Naive thymus-derived CD8-positive, alpha-beta T cell (primary cell): ENCODE measurements at regions not wholly inside any gene's neighbourhood (a gene's known extent, or its start where the extent isn't known, plus 50 kb on each side); places are given as distances from the start of the nearest gene placed in this dataset.

Experiments used
- ATAC-seq, 2 donors: fragments of 150-1000 bp; cut with Tn5 transposase in 1 of 2; sonication (Bioruptor Pico), chemical (Tn5 transposase) in 1 of 2; 1 replicate in 1 of 2; 2 replicates in 1 of 2; pipeline ENCODE4 v1.10.0; 2021; ENCODE audit warnings: mild to moderate bottlenecking in 2 of 2, moderate library complexity in 2 of 2
- POLR2A ChIA-PET: fragments of 350-600 bp; sonication (Branson Sonifier 250); formaldehyde crosslinking; loops from one replicate; lab custom pipeline; 2021; ENCODE audit warnings: antibody characterized with exemption; lab: Charles Lee
- DNase-seq, 10 donors: peaks; one replicate each; pipeline versions ENCODE4 v3.0.0 to v3.0.0-alpha.2; 2020 to 2022
- H3K27ac Mint-ChIP-seq, 10 donors: one replicate each; pipeline ENCODE4 v1.8.0; 2020 to 2022; ENCODE audit warnings: mild to moderate bottlenecking in 10 of 10, mixed read lengths in 10 of 10, moderate library complexity in 4 of 10, inconsistent platforms in 1 of 10
- H3K27me3 Mint-ChIP-seq, 5 donors: one replicate each; pipeline ENCODE4 v1.8.0; 2021 to 2022; ENCODE audit warnings: mixed read lengths in 5 of 5
- H3K36me3 Mint-ChIP-seq, 3 donors: one replicate each; pipeline ENCODE4 v1.8.0; 2020 to 2022; ENCODE audit warnings: mixed read lengths in 3 of 3, mild to moderate bottlenecking in 2 of 3, inconsistent platforms in 1 of 3
- H3K4me1 Mint-ChIP-seq, 4 donors: one replicate each; pipeline ENCODE4 v1.8.0; 2021 to 2022; ENCODE audit warnings: mixed read lengths in 4 of 4
- H3K4me3 Mint-ChIP-seq, 10 donors: one replicate each; pipeline ENCODE4 v1.8.0; 2020 to 2022; ENCODE audit warnings: mild to moderate bottlenecking in 10 of 10, mixed read lengths in 10 of 10, moderate library complexity in 6 of 10, inconsistent platforms in 1 of 10
- H3K9me3 Mint-ChIP-seq, 9 donors: one replicate each; pipeline ENCODE4 v1.8.0; 2020 to 2022; ENCODE audit warnings: mixed read lengths in 9 of 9, mild to moderate bottlenecking in 3 of 9, inconsistent platforms in 1 of 9, moderate library complexity in 1 of 9

GRCh38 chr5:124263680-124264491, 482.6 kb downstream of the ZNF608 start:
- H3K9me3 Mint-ChIP-seq: peaks cover 0 to 4% (median 0%) of the 10 kb centered on the region in 9 donors
- no peaks in the 10 kb centered on the region for H3K27me3 Mint-ChIP-seq
- no peak for ATAC-seq
- no peak for DNase-seq
- H3K27ac Mint-ChIP-seq: no peak overlapping the region
- H3K4me3 Mint-ChIP-seq: no peak overlapping the region
- H3K36me3 Mint-ChIP-seq: no peaks in the 10 kb centered on the region
- POLR2A ChIA-PET: no interaction called here
- H3K4me1 Mint-ChIP-seq: no peaks in the 10 kb centered on the region

- Mint-ChIP-seq H3K4me3 (no peak overlapping the region), H3K9me3 (peaks cover 0 to 10% (median 0%) of the 10 kb centered on the region in 9 donors), H3K27ac (no peak overlapping the region), H3K36me3 (no peaks in the 10 kb centered on the region), H3K4me1 (no peaks in the 10 kb centered on the region), H3K27me3 (no peaks in the 10 kb centered on the region)
- DNase-seq: no peak
- POLR2A ChIA-PET: no interaction called here
- no peak for ATAC-seq
These were observed 483.4 kb downstream of the ZNF608 start for GRCh38 chr5:124262991-124263571.

DNA sequence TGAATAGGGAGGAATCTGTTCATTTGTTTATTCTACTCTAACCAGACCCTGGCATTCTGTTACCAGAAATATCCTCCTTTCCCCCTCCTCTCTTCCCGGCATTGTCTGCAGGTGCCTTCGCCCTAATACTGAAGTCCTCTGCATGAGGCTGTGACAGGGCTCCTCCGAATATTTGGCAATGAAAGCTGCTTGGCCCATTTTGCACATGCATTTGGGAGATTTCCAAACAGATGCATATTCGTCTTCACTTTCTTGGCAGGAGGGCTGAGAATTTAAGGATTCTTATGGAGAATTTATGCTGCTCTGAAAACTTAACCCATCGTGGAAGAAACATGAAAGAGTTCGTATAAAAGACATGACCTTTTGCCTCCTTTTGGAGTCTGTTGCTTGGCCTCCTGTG, 484.0 kb downstream of the ZNF608 start:
- Mint-ChIP-seq H3K4me1 (no peaks in the 10 kb centered on the region), H3K36me3 (no peaks in the 10 kb centered on the region), H3K27me3 (no peaks in the 10 kb centered on the region), H3K9me3 (peaks cover 0 to 10% (median 0%) of the 10 kb centered on the region in 9 donors), H3K4me3 (no peak overlapping the region), H3K27ac (no peak overlapping the region)
- no peak for ATAC-seq
- DNase-seq: no peak
- POLR2A ChIA-PET: no interaction called here

GRCh38 chr5:124261848-124262247, 484.6 kb downstream of the ZNF608 start:
- Mint-ChIP-seq H3K27me3 (no peaks in the 10 kb centered on the region), H3K9me3 (peaks cover 0 to 13% (median under 1%) of the 10 kb centered on the region in 9 donors), H3K27ac (no peak overlapping the region), H3K4me1 (no peaks in the 10 kb centered on the region), H3K4me3 (no peak overlapping the region), H3K36me3 (no peaks in the 10 kb centered on the region)
- DNase-seq (no peak), ATAC-seq (no peak)
- POLR2A ChIA-PET: no interaction called here

DNA sequence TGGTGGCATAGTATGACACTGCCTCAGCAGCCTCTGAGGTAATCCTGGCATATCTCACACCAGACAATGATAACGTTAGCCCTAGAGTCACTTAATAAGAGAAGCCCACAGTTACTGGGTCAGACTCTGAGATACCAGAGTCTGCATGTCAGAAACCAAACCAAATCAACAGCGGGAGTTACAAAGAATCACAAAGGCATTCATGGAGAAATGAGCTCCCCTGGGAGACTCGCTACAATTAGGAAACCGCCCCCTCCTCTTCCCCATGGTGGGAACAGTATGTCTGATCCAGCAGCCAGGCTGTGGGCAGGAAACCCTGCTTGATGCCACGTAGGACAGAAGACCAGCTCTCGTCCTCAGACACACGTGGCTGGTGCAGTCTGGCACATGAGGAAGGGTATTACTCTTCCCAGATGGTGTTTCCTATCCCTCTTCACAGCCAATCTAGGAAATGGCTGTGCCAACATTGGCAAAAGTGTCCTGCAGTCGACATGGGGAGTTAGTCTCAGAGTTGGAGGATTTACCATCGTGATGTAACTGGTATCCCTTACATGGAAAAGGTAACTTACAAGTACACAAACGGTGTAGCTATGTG, 485.4 kb downstream of the ZNF608 start:
- no peak for ATAC-seq
- Mint-ChIP-seq H3K9me3 (peaks cover 0 to 21% (median 8%) of the 10 kb centered on the region in 9 donors), H3K27ac (no peak overlapping the region), H3K27me3 (no peaks in the 10 kb centered on the region), H3K4me1 (no peaks in the 10 kb centered on the region), H3K36me3 (peaks cover 0 to 4% (median 0%) of the 10 kb centered on the region in 3 donors), H3K4me3 (no peak overlapping the region)
- no peak for DNase-seq
- POLR2A ChIA-PET: no interaction called here

GRCh38 chr5:124259017-124259416, 487.4 kb downstream of the ZNF608 start:
- POLR2A ChIA-PET: no interaction called here
- ATAC-seq (no peak), DNase-seq (no peak)
- H3K27ac Mint-ChIP-seq: no peak overlapping the region
- no peak overlapping the region for H3K4me3 Mint-ChIP-seq
- peaks cover 0 to 6% (median 0%) of the 10 kb centered on the region in 3 donors for H3K36me3 Mint-ChIP-seq
- peaks cover 0 to 32% (median 13%) of the 10 kb centered on the region in 9 donors for H3K9me3 Mint-ChIP-seq
- H3K27me3 Mint-ChIP-seq: no peaks in the 10 kb centered on the region
- H3K4me1 Mint-ChIP-seq: no peaks in the 10 kb centered on the region

DNA sequence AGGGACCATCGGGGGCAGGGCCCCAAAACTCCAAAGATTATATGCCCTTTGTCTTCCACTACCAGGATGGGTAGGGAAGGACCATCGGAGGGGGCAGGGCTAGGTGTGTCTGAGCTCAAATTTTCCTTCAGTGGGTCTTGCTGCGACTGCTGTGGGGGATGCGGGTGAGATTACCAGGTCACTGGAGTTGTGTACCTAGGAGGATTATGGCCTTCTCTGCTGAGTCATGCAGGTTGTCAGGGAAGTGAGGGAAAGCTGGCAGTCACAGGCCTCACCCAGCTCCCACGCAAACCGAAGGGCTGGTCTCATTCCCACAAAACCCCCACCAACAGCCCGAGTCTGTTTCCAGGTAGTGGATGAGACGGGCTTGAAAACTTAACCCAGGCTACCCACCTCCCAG, 489.4 kb downstream of the ZNF608 start:
- POLR2A ChIA-PET: no interaction called here
- H3K36me3 Mint-ChIP-seq: peaks cover 0 to 6% (median 0%) of the 10 kb centered on the region in 3 donors
- DNase-seq (no peak), ATAC-seq (no peak)
- no peak overlapping the region for H3K4me3 Mint-ChIP-seq
- H3K9me3 Mint-ChIP-seq: peaks cover 0 to 32% (median 13%) of the 10 kb centered on the region in 9 donors
- no peaks in the 10 kb centered on the region for H3K4me1 Mint-ChIP-seq
- H3K27me3 Mint-ChIP-seq: no peaks in the 10 kb centered on the region
- no peak overlapping the region for H3K27ac Mint-ChIP-seq

DNA sequence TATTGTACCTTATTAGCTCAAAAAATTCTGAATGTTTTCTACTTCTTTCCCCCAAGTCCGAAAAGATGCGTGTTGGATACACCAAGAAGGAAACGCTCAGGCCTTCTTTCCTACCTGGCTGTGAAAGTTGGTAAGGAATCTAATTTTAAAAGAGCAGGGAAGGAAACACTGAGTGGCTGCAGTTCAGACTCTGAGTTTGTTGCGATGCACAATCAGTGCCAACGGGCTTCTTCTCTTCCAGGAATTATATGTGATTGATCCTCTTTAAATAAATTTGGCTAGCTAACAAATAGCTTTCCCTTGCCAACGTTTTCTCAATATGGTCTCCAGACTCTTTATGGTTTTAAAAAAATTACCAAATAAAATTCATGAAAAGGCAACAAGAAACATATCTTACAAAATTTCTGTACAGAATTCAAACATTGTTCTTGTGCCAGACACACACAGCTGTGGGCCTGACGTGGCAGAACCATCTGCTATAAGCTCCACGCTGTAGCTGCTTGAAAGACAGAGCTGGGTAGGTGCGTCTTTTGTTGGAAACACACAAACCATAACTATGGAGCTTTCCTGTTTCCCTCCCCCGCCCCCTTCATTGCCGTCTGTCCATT, 493.1 kb downstream of the ZNF608 start:
- DNase-seq (no peak), ATAC-seq (no peak)
- H3K27me3 Mint-ChIP-seq: no peaks in the 10 kb centered on the region
- no peak overlapping the region for H3K27ac Mint-ChIP-seq
- H3K9me3 Mint-ChIP-seq: peaks cover 1 to 31% (median 13%) of the 10 kb centered on the region in 9 donors
- no peak overlapping the region for H3K4me3 Mint-ChIP-seq
- peaks cover 0 to 6% (median 0%) of the 10 kb centered on the region in 3 donors for H3K36me3 Mint-ChIP-seq
- POLR2A ChIA-PET: no interaction called here
- H3K4me1 Mint-ChIP-seq: no peaks in the 10 kb centered on the region

DNA sequence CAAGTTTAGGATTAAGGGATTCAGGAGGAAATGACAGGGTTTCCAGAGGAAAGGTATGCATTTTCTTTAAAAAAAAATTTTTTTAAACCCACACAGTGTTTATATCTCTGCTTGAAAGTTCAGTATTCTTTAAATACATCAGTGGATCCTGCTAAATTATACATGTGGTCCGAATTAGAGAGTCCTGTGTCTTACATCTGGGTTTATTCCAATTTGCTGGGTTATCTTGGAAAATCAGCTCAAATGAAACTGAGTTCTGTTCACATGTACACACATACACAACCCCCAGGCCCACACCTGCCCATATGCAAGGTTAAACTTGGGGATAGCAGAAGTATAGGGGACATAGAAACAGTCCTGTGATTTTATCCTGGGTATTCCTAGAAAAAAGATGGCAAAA, 493.7 kb downstream of the ZNF608 start:
- POLR2A ChIA-PET: no interaction called here
- Mint-ChIP-seq H3K4me3 (no peak overlapping the region), H3K27me3 (no peaks in the 10 kb centered on the region), H3K4me1 (no peaks in the 10 kb centered on the region), H3K9me3 (peaks cover 3 to 30% (median 13%) of the 10 kb centered on the region in 9 donors), H3K36me3 (peaks cover 0 to 6% (median 0%) of the 10 kb centered on the region in 3 donors), H3K27ac (no peak overlapping the region)
- no peak for DNase-seq
- no peak for ATAC-seq

DNA sequence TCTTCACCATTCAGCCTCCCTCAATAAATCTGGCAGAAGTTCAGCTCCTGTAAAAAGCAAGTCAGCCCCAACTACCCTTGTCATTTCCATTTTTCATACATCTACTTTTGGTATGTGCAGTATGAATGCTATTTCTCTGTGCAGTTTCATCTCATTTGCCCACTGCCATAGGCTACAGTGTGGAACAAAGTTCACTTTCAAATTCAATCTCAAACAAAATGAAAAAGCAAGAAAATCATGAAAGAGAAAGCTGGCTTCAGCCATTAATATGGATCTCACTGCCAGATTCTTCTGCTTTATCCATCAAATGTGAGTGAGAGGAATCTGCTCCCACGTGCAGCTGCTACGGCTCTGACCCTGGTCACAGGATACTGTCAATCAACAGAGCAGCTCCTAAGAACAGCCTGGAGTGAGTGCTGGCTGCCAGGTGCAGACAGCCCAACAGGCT, 494.2 kb downstream of the ZNF608 start:
- no peaks in the 10 kb centered on the region for H3K4me1 Mint-ChIP-seq
- DNase-seq (no peak), ATAC-seq (no peak)
- peaks cover 0 to 6% (median 0%) of the 10 kb centered on the region in 3 donors for H3K36me3 Mint-ChIP-seq
- POLR2A ChIA-PET: no interaction called here
- H3K4me3 Mint-ChIP-seq: no peak overlapping the region
- H3K27ac Mint-ChIP-seq: no peak overlapping the region
- no peaks in the 10 kb centered on the region for H3K27me3 Mint-ChIP-seq
- peaks cover 4 to 30% (median 12%) of the 10 kb centered on the region in 9 donors for H3K9me3 Mint-ChIP-seq

DNA sequence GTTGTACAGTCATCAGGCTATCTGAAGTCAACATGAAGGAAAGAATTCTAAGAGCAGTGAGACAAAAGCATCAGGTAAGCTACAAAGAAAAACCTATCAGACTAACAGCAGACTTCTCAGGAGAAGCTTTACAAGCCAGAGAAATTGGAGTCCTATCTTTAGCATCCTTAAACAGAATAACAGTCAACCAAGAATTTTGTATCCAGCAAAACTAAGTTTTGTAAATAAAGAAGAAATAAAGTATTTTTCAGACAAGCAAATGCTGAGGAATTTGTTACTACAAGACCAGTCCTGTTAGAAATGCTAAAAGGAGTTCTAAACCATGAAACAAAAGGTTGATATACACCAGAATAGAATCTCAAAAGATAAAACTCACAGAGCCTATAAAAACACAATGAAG, 501.2 kb downstream of the ZNF608 start:
- no peak overlapping the region for H3K4me3 Mint-ChIP-seq
- POLR2A ChIA-PET: no interaction called here
- peaks cover 0 to 17% (median 0%) of the 10 kb centered on the region in 3 donors for H3K36me3 Mint-ChIP-seq
- H3K27ac Mint-ChIP-seq: no peak overlapping the region
- H3K27me3 Mint-ChIP-seq: peaks cover 0 to 5% (median 0%) of the 10 kb centered on the region in 5 donors
- ATAC-seq: no peak
- H3K4me1 Mint-ChIP-seq: no peaks in the 10 kb centered on the region
- DNase-seq: no peak
- peaks cover 6 to 39% (median 25%) of the 10 kb centered on the region in 9 donors for H3K9me3 Mint-ChIP-seq

DNA sequence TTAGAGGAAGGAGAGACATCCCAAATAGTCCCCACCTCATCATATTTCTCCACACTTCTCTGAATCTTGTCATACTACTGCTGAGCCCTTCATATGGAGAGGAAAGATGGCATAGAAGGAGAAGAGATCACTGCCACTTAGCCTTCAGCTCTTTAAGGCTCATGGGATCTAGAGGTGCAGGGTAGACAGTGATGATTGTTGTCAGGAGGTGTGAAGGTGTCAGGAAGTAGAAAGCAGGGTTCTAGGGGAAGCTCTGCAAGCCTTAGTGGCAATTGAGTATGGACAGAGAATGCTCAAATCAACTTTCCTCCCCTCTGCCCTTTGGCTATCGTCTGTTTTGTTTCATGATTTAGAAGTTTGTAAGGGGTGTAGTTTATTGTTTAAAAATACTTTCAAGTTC, 505.7 kb downstream of the ZNF608 start:
- no peak overlapping the region for H3K4me3 Mint-ChIP-seq

DNA sequence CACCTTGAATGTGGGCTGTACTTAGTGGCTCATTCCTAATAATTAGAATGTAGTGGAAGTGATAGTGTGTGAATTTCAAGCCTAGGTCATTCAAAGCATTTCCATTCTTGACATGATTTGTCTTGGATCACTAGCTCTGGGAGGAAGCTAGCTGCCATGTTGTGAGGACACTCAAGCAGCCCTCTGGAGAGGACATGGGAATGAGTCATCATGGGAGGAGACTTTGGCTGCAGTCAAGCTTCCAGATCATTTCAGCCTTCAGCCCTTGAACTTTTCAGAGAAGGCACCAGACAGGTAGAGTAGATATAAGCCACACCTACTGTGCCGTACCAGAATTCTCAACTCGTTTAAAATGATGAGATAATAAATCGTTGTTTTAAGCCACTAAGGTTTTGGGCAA, 506.9 kb downstream of the ZNF608 start:
- Mint-ChIP-seq H3K4me1 (no peaks in the 10 kb centered on the region), H3K4me3 (no peak overlapping the region), H3K27ac (no peak overlapping the region), H3K27me3 (peaks cover 0 to 9% (median 0%) of the 10 kb centered on the region in 5 donors), H3K36me3 (peaks cover 0 to 14% (median 0%) of the 10 kb centered on the region in 3 donors), H3K9me3 (peaks cover 0 to 24% (median 7%) of the 10 kb centered on the region in 9 donors)
- no peak for DNase-seq
- POLR2A ChIA-PET: no interaction called here
- no peak for ATAC-seq

More for the DNA sequence above, 505.7 kb downstream of the ZNF608 start:
- Mint-ChIP-seq H3K9me3 (peaks cover 0 to 34% (median 13%) of the 10 kb centered on the region in 9 donors), H3K27ac (no peak overlapping the region), H3K36me3 (peaks cover 0 to 21% (median 0%) of the 10 kb centered on the region in 3 donors), H3K27me3 (peaks cover 0 to 5% (median 0%) of the 10 kb centered on the region in 5 donors), H3K4me1 (no peaks in the 10 kb centered on the region)
- no peak for ATAC-seq
- no peak for DNase-seq
- POLR2A ChIA-PET: no interaction called here
